ENCODE measurements at regions not wholly inside any gene's neighbourhood (a gene's known extent, or its start where the extent isn't known, plus 50 kb on each side); places are given as distances from the start of the nearest gene placed in this dataset.

- Histone ChIP-seq H3K4me3 (ENCODE audit: low read length) (no peak overlapping the region), H3K27me3 (ENCODE audit: insufficient read depth, low read depth, low read length) (no peaks in the 10 kb centered on the region), H4K20me1 (ENCODE audit: insufficient read depth) (no peaks in the 10 kb centered on the region), H3K9me3 (ENCODE audit: low read length) (no peaks in the 10 kb centered on the region), H3K27ac (ENCODE audit: low read length) (no peak overlapping the region), H2AFZ (ENCODE audit: low read depth, low read length) (no peak overlapping the region), H3K4me2 (ENCODE audit: low read length) (no peak overlapping the region), H3K9ac (ENCODE audit: low read length) (no peak overlapping the region), H3K36me3 (ENCODE audit: insufficient read depth, low read length) (no peaks in the 10 kb centered on the region), H3K9me2 (ENCODE audit: insufficient read depth, low read length) (no peaks in the 10 kb centered on the region), H3K79me2 (replicated peaks; ENCODE audit: insufficient read depth, low read length) (no peaks in the 10 kb centered on the region), H3F3A (ENCODE audit: insufficient read depth, low read length, poor library complexity, severe bottlenecking) (no peaks in the 10 kb centered on the region)
- no peak for TF ChIP-seq MXI1 (conservative IDR thresholded peaks at IDR 0.05; ENCODE audit: poor library complexity, severe bottlenecking)
- no peak for TF ChIP-seq TAF1 (IDR thresholded peaks at IDR 0.05; ENCODE audit: low read depth)
- no peak for TF ChIP-seq REST (IDR thresholded peaks at IDR 0.05; ENCODE audit: borderline replicate concordance)
- no peak for TF ChIP-seq EP300 (conservative IDR thresholded peaks at IDR 0.05; ENCODE audit: poor library complexity, severe bottlenecking)
- TF ChIP-seq EZH2 (IDR thresholded peaks at IDR 0.05; ENCODE audit: borderline replicate concordance, insufficient read depth, low read length, poor library complexity, severe bottlenecking) = no peak
- no peak for TF ChIP-seq SMC3 (conservative IDR thresholded peaks at IDR 0.05; ENCODE audit: poor library complexity)
- no peak for TF ChIP-seq CTCF (IDR thresholded peaks at IDR 0.05; ENCODE audit: poor library complexity, severe bottlenecking)
- no peak for TF ChIP-seq RAD21 (conservative IDR thresholded peaks at IDR 0.05)
- no peak for TF ChIP-seq POLR2AphosphoS5 (IDR thresholded peaks at IDR 0.05)
Observed at GRCh38 chr3:83622526-83622925, 1336.3 kb upstream of the CADM2 start.

GRCh38 chr3:83625261-83625660, 1333.5 kb upstream of the CADM2 start:
- Histone ChIP-seq H3K79me2 (replicated peaks; ENCODE audit: insufficient read depth, low read length) (no peaks in the 10 kb centered on the region), H3K27me3 (ENCODE audit: insufficient read depth, low read depth, low read length) (no peaks in the 10 kb centered on the region), H3K9me3 (ENCODE audit: low read length) (no peaks in the 10 kb centered on the region), H3K36me3 (ENCODE audit: insufficient read depth, low read length) (no peaks in the 10 kb centered on the region), H3K4me3 (ENCODE audit: low read length) (no peak overlapping the region), H3K4me2 (ENCODE audit: low read length) (no peak overlapping the region), H3F3A (ENCODE audit: insufficient read depth, low read length, poor library complexity, severe bottlenecking) (no peaks in the 10 kb centered on the region), H4K20me1 (ENCODE audit: insufficient read depth) (no peaks in the 10 kb centered on the region), H3K9me2 (ENCODE audit: insufficient read depth, low read length) (no peaks in the 10 kb centered on the region), H3K9ac (ENCODE audit: low read length) (no peak overlapping the region), H2AFZ (ENCODE audit: low read depth, low read length) (no peak overlapping the region), H3K27ac (ENCODE audit: low read length) (no peak overlapping the region)
- TF ChIP-seq MXI1 (conservative IDR thresholded peaks at IDR 0.05; ENCODE audit: poor library complexity, severe bottlenecking) (no peak), RAD21 (conservative IDR thresholded peaks at IDR 0.05) (no peak), POLR2AphosphoS5 (IDR thresholded peaks at IDR 0.05) (no peak), REST (IDR thresholded peaks at IDR 0.05; ENCODE audit: borderline replicate concordance) (no peak), CTCF (IDR thresholded peaks at IDR 0.05; ENCODE audit: poor library complexity, severe bottlenecking) (no peak), EZH2 (IDR thresholded peaks at IDR 0.05; ENCODE audit: borderline replicate concordance, insufficient read depth, low read length, poor library complexity, severe bottlenecking) (no peak), TAF1 (IDR thresholded peaks at IDR 0.05; ENCODE audit: low read depth) (no peak), EP300 (conservative IDR thresholded peaks at IDR 0.05; ENCODE audit: poor library complexity, severe bottlenecking) (no peak), SMC3 (conservative IDR thresholded peaks at IDR 0.05; ENCODE audit: poor library complexity) (no peak)
